NCI-H2227 (cell line): ENCODE measurements at regions not wholly inside any gene's neighbourhood (a gene's known extent, or its start where the extent isn't known, plus 50 kb on each side); places are given as distances from the start of the nearest gene placed in this dataset.

Experiments
- DNase-seq: peaks from one replicate; lab custom pipeline; 2025; ENCODE audit not compliant: unreplicated experiment; lab: John Stamatoyannopoulos, UW

GRCh38 chr11:131190446-131190845 lies 180.0 kb upstream of the NTM start:
- DNase-seq = no peak

- no peak for DNase-seq
These were observed 178.8 kb upstream of the NTM start for GRCh38 chr11:131191606-131192005.

GRCh38 chr11:131192628-131193027 lies 177.8 kb upstream of the NTM start:
- no peak for DNase-seq

GRCh38 chr11:131193031-131193501 lies 177.3 kb upstream of the NTM start:
- DNase-seq = no peak

GRCh38 chr11:131194726-131195125 lies 175.7 kb upstream of the NTM start:
- DNase-seq = no peak

GRCh38 chr11:131195661-131196517 lies 174.5 kb upstream of the NTM start:
- peak; percentile 18 for DNase-seq

GRCh38 chr11:131198161-131199014 lies 172.0 kb upstream of the NTM start:
- DNase-seq = no peak

GRCh38 chr11:131199015-131199280 lies 171.5 kb upstream of the NTM start:
- DNase-seq = no peak

GRCh38 chr11:131201674-131202073 lies 168.7 kb upstream of the NTM start:
- DNase-seq = no peak

- no peak for DNase-seq
These were observed 167.4 kb upstream of the NTM start for GRCh38 chr11:131203040-131203439.

GRCh38 chr11:131204282-131204681 lies 166.1 kb upstream of the NTM start:
- no peak for DNase-seq

GRCh38 chr11:131204765-131205380 lies 165.5 kb upstream of the NTM start:
- no peak for DNase-seq

GRCh38 chr11:131206671-131207070 lies 163.7 kb upstream of the NTM start:
- DNase-seq = no peak

- no peak for DNase-seq
These were observed 162.5 kb upstream of the NTM start for GRCh38 chr11:131207901-131208300.

GRCh38 chr11:131217313-131218310 lies 152.8 kb upstream of the NTM start:
- DNase-seq = no peak

- no peak for DNase-seq
These were observed 151.9 kb upstream of the NTM start for GRCh38 chr11:131218542-131218941.

- DNase-seq = no peak
These were observed 150.8 kb upstream of the NTM start for GRCh38 chr11:131219646-131220045.

- DNase-seq = no peak
These were observed 147.0 kb upstream of the NTM start for GRCh38 chr11:131223198-131223991.

- DNase-seq = no peak
These were observed 142.0 kb upstream of the NTM start for GRCh38 chr11:131228378-131228777.

GRCh38 chr11:131229221-131229620 lies 141.2 kb upstream of the NTM start:
- no peak for DNase-seq
